ENCODE measurements at regions not wholly inside any gene's neighbourhood (a gene's known extent, or its start where the extent isn't known, plus 50 kb on each side); places are given as distances from the start of the nearest gene placed in this dataset.

DNA sequence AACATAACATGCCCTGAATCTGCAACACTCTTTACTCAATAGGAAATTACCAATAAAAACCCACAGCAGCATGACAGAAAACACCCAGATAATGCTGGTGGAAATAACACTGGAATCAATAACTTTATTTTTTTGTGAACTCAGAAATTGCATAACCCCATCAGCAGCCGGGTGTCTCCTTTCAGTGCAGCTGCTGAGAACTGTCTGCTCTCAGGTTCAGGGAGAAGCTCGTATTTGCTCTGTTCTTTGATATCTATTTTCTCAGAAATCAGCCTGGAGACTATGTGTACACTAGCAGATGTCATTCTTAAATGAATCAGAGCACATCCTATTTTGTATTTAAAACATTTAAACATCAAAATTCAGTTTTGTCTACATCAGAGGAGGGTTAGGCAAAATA is 506.0 kb downstream of the POM121L12 start:
- peak overlapping the region; percentile 47 for H3K27ac ChIP-seq
- TF ChIP-seq, protein P1, sequence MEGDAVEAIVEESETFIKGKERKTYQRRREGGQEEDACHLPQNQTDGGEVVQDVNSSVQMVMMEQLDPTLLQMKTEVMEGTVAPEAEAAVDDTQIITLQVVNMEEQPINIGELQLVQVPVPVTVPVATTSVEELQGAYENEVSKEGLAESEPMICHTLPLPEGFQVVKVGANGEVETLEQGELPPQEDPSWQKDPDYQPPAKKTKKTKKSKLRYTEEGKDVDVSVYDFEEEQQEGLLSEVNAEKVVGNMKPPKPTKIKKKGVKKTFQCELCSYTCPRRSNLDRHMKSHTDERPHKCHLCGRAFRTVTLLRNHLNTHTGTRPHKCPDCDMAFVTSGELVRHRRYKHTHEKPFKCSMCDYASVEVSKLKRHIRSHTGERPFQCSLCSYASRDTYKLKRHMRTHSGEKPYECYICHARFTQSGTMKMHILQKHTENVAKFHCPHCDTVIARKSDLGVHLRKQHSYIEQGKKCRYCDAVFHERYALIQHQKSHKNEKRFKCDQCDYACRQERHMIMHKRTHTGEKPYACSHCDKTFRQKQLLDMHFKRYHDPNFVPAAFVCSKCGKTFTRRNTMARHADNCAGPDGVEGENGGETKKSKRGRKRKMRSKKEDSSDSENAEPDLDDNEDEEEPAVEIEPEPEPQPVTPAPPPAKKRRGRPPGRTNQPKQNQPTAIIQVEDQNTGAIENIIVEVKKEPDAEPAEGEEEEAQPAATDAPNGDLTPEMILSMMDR (IDR thresholded peaks at IDR 0.05): no peak
- TF ChIP-seq ZFX (IDR thresholded peaks at IDR 0.05; ENCODE audit: borderline replicate concordance): no peak

DNA sequence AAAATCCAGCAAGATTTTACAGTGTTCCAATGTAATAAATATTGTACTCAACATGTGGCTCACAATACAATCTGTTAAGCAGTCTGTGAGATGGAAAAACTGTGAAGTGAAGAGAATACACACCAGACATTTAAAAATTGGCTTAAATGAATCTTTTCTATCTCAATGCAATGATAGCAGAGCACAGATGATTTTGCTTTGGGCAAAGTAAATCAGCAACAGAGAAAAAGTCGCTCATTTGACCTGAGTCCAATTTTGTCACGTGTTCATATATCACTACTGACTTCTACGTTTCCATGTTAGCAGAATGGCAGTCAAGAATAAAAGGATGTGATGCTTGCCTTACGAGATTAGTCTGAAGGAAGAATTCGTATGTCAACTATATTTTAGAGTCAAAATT is 506.7 kb downstream of the POM121L12 start:
- H3K27ac ChIP-seq: no peak overlapping the region
- TF ChIP-seq ZFX (IDR thresholded peaks at IDR 0.05; ENCODE audit: borderline replicate concordance): no peak
- TF ChIP-seq, protein P1 (IDR thresholded peaks at IDR 0.05): no peak

Measured in 22Rv1 (cell line).